Body of pancreas (tissue), 4 donors: ENCODE measurements at regions not wholly inside any gene's neighbourhood (a gene's known extent, or its start where the extent isn't known, plus 50 kb on each side); places are given as distances from the start of the nearest gene placed in this dataset.
A peak's percentile ranks its signal among the peaks of the same experiment; 100 is the strongest.
"Not testable (repeated sequence)": the region's sequence is repeated elsewhere in the genome, so short reads cannot be mapped to it uniquely, and the experiment has no call there.

ENCODE experiments used
- ATAC-seq: fragments of 150-250 bp; one replicate; pipeline ENCODE4 v1.9.1; 2016
- DNase-seq, 4 donors: peaks; one replicate each; pipeline ENCODE4 v3.0.0-alpha.2; 2019
- H3K27ac ChIP-seq, 4 donors: fragments of 200-600 bp; sonication (generic); 1 replicate in 3 of 4; 2 replicates in 1 of 4; pipeline versions ENCODE4 v1.5.1 to v1.6.1; 2016 to 2019; ENCODE audit warnings: mild to moderate bottlenecking in 1 of 4, mixed read lengths in 1 of 4, moderate library complexity in 1 of 4
- H3K27me3 ChIP-seq, 2 donors: fragments of 200-600 bp; sonication (generic); one replicate each; pipeline ENCODE4 v1.6.0; 2016; ENCODE audit warnings: mild to moderate bottlenecking in 1 of 2
- H3K36me3 ChIP-seq, 2 donors: fragments of 200-600 bp; sonication (generic); replicated peaks in 1 of 2; 2 replicates each; pipeline ENCODE4 v1.5.1; 2016; ENCODE audit warnings: low read depth in 2 of 2; ENCODE audit not compliant: insufficient read depth in 1 of 2
- H3K4me1 ChIP-seq: fragments of 200-600 bp; sonication (generic); one replicate; pipeline ENCODE4 v1.6.0; 2016
- H3K4me3 ChIP-seq, 2 donors: fragments of 200-600 bp; sonication (generic); 1 replicate in 1 of 2; 2 replicates in 1 of 2; pipeline ENCODE4 v1.5.1; 2016 to 2019
- H3K9me3 ChIP-seq, 3 donors: fragments of 200-600 bp; sonication (generic); 1 replicate in 2 of 3; 2 replicates in 1 of 3; pipeline ENCODE4 v1.5.1; 2016
- CTCF ChIP-seq, 7 experiments: fragments of 450-650 bp in 4 of 7; fragments of 200-600 bp in 3 of 7; sonication (generic) in 3 of 7; IDR thresholded peaks; one replicate each; pipeline ENCODE4 v1.5.1; 2016 to 2019; ENCODE audit warnings: antibody characterized with exemption in 7 of 7
- POLR2A ChIP-seq, 3 donors: fragments of 450-650 bp; IDR thresholded peaks; one replicate each; pipeline ENCODE4 v1.6.1; 2016; ENCODE audit warnings: antibody characterized with exemption in 3 of 3, mild to moderate bottlenecking in 2 of 3
- WGBS, 2 donors: methylation state at CpG; one replicate each; pipeline ENCODE4 v1.1.5; 2017; 5-methylcytosine and 5-hydroxymethylcytosine counted together
- intact Hi-C: fragments of 100-400 bp; cut with DNase I; formaldehyde crosslinking; loops from one replicate; pipeline ENCODE4 v1.15.1; 2023

DNA sequence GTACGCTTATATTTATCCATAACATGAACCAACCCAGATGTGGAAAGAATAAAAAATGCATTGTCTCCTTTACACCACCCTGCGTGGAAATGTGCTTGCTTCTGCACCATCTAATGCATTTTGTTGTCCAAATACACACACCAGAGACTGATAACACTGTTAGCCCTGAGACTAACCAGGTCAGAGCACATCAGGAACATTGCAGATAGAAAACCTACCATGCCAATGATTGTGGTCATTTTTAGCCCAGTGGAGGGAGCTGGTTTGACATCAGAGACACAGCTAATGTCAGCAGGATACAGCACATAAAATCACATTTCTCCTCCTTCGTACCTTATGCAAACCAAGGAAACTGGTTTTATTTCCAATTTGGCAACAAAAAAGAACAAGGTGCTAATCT lies 528.7 kb downstream of the DOK5 start:
- Histone ChIP-seq H3K36me3 (no peaks in the 10 kb centered on the region), H3K27ac (no peak overlapping the region), H3K4me1 (no peaks in the 10 kb centered on the region), H3K9me3 (no peaks in the 10 kb centered on the region), H3K4me3 (no peak overlapping the region), H3K27me3 (no peaks in the 10 kb centered on the region)
- intact Hi-C loops, result no loop called here
- TF ChIP-seq POLR2A (IDR thresholded peaks at IDR 0.05), result no peak
- DNase-seq, result no peak
- WGBS, 2 donors, result 29 to 30% methylated on average over 3 of the region's 3 CpGs
- no peak for ATAC-seq

- WGBS, 2 donors, result 59 to 68% methylated on average over 5 of the region's 5 CpGs
- no peaks in the 10 kb centered on the region for H3K36me3 ChIP-seq
- no peak for TF ChIP-seq CTCF (IDR thresholded peaks at IDR 0.05)
- no peak for TF ChIP-seq POLR2A (IDR thresholded peaks at IDR 0.05)
Measured at GRCh38 chr20:54995553-54995952, 520.2 kb downstream of the DOK5 start.

DNA sequence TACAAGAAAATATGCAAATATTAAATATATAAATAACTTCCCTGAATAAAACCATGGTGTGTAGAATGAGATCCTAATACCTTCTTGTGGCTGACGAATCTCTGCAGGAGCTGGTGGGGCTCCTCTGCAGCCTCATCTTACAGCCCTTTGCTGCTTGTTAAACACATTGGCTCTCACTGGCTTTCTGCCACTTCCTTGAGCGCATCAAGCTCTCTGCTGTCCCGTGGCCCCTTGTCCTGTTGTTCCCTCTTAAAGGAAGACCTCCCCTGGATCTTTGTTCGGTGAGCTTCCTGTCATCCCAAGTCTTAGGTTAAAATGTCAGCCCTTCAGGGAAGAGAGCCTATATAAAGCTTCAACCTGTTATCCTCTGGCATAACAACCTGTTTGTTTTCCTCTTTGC lies 519.6 kb downstream of the DOK5 start:
- DNase-seq (no peak), ATAC-seq (no peak)
- H3K27me3 ChIP-seq, result no peaks in the 10 kb centered on the region
- no peak overlapping the region for H3K27ac ChIP-seq
- H3K4me1 ChIP-seq, result no peaks in the 10 kb centered on the region
- 33 to 54% methylated on average over 4 of the region's 4 CpGs for WGBS, 2 donors
- intact Hi-C loops, result no loop called here
- TF ChIP-seq POLR2A (IDR thresholded peaks at IDR 0.05) (no peak), CTCF (IDR thresholded peaks at IDR 0.05) (no peak)
- no peaks in the 10 kb centered on the region for H3K9me3 ChIP-seq
- H3K36me3 ChIP-seq, result no peaks in the 10 kb centered on the region
- no peak overlapping the region for H3K4me3 ChIP-seq

More at GRCh38 chr20:54995553-54995952, 520.2 kb downstream of the DOK5 start:
- DNase-seq, result no peak
- Histone ChIP-seq H3K9me3 (no peaks in the 10 kb centered on the region), H3K27ac (no peak overlapping the region), H3K4me3 (no peak overlapping the region), H3K27me3 (no peaks in the 10 kb centered on the region), H3K4me1 (no peaks in the 10 kb centered on the region)
- ATAC-seq, result no peak
- intact Hi-C loops, result no loop called here

GRCh38 chr20:54985091-54985490 lies 509.7 kb downstream of the DOK5 start:
- no peak overlapping the region for H3K4me3 ChIP-seq
- no peaks in the 10 kb centered on the region for H3K27me3 ChIP-seq
- WGBS, 2 donors, result 75 to 78% methylated on average over 7 of the region's 7 CpGs
- H3K36me3 ChIP-seq, result no peaks in the 10 kb centered on the region
- H3K27ac ChIP-seq, result no peak overlapping the region
- ATAC-seq, result no peak
- no peaks in the 10 kb centered on the region for H3K9me3 ChIP-seq
- H3K4me1 ChIP-seq, result no peaks in the 10 kb centered on the region
- no peak for TF ChIP-seq CTCF (IDR thresholded peaks at IDR 0.05)
- no peak for TF ChIP-seq POLR2A (IDR thresholded peaks at IDR 0.05)
- no peak for DNase-seq
- intact Hi-C loops, result no loop called here

- Histone ChIP-seq H3K4me3 (no peak overlapping the region), H3K27ac (no peak overlapping the region), H3K36me3 (no peaks in the 10 kb centered on the region), H3K9me3 (no peaks in the 10 kb centered on the region), H3K27me3 (no peaks in the 10 kb centered on the region), H3K4me1 (no peaks in the 10 kb centered on the region)
- intact Hi-C loops, result no loop called here
- no peak for TF ChIP-seq POLR2A (IDR thresholded peaks at IDR 0.05)
- TF ChIP-seq CTCF (IDR thresholded peaks at IDR 0.05), result no peak
- DNase-seq, result no peak
- WGBS, 2 donors, result 30 to 43% methylated on average over 1 of the region's 1 CpG
- ATAC-seq, result no peak
Measured at GRCh38 chr20:54984104-54984448, 508.7 kb downstream of the DOK5 start.

- peak overlapping the region in 1 of 4 donors; percentile 5 for H3K27ac ChIP-seq
- H3K9me3 ChIP-seq, H3K27me3 ChIP-seq, H3K4me3 ChIP-seq, intact Hi-C loops, H3K36me3 ChIP-seq, H3K4me1 ChIP-seq, ATAC-seq, DNase-seq: not testable (repeated sequence)
- whole genome bisulfite sequencing, 2 donors, result 59 to 79% methylated on average over 11 of the region's 11 CpGs
Measured at GRCh38 chr20:54983394-54984103, 508.2 kb downstream of the DOK5 start.
